Activated CD4-positive, alpha-beta T cell treated with anti-CD3 and anti-CD28 coated beads for 24 hours (primary cell): ENCODE measurements at regions not wholly inside any gene's neighbourhood (a gene's known extent, or its start where the extent isn't known, plus 50 kb on each side); places are given as distances from the start of the nearest gene placed in this dataset.

Source experiments
- DNase-seq, 2 donors: peaks; one replicate each; pipeline ENCODE4 v3.0.0-alpha.2; 2020; ENCODE audit warnings: low read depth in 2 of 2

DNA sequence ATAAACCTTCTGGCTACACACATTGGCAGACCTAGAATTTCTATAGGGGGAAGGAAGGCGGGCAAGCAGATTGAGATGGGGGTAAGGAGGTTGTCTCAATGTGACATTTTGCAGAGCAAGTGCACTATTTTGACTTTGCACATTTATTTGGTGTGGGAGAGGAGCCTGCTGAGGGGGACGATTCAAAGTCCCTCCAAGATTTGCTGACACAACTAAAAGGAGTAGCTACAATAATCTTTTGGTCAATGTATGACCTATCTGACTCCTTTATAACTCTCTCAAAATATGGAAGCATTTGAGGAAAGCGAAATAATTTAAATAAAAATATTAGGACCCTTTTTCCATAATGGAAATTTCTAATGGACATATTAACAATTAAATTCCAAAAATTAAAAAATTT, 274.9 kb upstream of the PPARGC1A start:
- DNase-seq, result no peak

DNA sequence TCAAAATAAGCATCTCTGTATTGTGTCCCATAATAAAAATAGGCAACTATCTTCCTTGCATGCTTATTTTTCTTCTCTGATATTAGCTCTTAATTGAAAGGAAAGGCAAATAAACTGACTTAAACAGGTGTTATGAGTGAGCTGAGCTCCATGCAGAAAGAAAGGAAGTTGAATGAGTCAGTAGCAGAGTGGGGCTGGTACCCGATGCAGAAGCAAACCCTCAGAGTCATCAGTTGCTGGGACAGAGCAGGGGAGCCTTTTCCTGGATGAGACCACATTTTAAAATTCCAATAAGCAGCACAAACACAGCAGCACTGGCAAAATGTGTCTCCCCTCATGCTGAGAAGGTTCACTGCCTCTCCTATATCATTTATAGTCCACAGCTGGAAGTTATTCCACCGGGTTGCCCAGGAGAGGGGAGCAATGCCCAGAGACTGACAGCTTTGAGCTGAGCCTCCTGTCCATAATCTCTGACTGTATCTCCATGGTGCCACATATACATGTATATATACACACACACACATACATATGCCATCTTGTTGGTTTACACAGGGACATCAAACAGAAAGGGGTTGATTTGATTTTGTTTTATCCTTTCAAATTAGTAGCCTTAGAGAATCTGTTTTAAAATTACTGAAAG, 274.3 kb upstream of the PPARGC1A start:
- DNase-seq, result no peak

DNA sequence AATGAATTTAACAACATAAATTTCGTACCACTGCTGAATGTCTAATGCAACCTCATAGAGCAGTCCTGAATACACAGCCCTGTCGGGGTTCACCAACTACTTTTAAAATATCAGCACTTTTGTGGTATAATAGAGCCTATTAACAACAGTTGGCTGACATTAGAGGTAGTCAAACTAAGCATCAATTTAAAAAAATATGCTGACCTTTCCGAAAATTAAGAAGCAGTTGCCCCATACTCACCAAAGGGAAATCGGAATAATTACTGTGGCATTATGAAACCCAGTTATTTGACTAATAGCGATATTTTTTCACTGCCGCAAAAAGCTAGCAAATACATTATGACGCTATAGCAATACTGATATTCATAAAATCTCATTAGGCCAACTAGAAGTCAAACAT, 273.5 kb upstream of the PPARGC1A start:
- no peak for DNase-seq

DNA sequence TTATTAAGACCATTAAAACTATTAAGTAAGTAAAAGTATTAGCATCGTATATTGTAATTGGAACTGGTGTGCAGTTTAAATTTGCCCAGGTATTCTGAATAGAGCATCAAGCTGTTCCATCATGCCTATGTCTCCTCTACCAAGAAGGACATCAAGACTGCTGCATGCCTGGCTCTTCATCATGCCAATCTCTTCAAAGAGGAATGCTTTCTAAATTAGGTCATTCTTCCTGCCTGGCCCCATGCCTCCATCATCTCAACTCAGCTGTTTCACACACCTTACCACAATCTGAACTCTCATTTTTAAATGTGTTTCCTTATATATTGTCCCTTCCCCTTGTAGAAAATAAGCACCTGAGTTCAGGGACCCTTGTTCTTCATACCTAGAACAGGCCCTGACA, 270.5 kb upstream of the PPARGC1A start:
- DNase-seq, result no peak

DNA sequence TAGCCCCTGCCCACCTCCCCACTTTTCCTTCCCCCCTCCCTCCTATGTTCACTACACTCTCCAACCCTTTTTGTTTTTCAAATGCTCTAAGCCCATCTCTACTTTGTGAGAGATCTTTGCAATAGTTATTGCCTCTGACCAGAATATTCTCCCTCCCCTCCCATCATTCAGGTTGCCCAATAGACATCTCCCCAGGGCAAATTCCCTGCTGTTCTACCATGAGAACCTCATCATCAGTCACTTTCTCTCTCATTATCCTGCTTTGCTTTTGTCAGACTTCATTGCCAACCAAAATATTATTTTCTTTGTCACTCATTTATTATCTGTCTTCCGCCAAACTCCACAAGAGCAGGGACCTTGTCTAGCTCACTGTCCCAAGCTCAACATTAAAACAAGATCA, 268.2 kb upstream of the PPARGC1A start:
- DNase-seq, result no peak

DNA sequence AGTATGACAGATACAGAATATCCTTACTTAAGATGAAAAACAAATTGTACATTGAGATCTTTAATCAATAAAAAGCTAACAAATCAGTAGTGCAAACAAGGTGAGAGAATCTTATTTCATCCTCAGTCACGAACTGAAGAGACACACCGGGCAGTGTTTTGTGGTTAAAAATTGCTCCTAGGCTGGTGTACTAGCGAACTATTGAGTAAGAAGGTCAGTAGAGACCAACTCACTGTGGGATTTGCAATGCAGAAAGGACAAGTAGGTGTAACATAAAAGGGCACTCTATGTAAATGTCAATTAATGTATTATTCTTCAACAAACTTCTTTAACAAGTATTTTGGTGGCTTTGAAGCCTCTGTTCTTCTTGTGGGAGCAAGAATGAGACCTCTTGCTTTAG, 260.2 kb upstream of the PPARGC1A start:
- no peak for DNase-seq

DNA sequence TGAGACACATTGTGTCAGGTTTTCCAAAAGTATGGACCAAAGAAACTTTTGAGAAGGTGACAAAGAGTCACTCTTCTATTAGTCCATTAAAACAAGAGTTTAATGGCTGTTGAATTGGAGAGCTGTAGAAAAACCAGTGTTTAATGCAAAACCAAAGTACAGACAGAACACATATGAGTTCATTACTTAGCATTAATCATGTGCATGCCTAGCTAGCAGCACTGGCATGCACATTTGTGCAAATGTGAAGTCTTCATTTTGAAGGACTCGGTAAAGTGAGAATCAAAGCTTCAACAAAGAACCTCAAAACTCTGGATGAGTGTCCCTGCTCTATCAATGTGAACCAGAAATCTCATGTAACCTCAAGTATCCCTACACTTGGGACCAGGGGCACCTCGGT, 256.3 kb upstream of the PPARGC1A start:
- DNase-seq, result no peak

DNA sequence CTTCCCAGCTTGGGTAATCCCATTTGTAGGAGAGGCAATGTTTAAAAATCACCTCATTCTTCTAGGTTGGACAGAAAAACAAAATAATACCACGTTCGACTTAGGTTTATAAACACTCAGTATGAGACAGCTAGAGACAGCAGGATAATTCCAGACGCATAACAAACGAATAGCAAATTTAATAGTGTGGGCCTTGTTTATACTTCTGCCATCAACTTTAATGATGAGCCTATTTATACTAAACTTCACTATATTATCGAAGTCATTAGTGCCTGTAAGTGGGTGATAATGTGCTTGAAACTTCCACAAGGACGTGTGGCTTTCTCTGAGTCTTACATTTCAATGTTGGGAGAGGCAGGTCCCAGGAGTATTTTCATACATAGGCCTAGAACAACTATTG, 255.7 kb upstream of the PPARGC1A start:
- no peak for DNase-seq

DNA sequence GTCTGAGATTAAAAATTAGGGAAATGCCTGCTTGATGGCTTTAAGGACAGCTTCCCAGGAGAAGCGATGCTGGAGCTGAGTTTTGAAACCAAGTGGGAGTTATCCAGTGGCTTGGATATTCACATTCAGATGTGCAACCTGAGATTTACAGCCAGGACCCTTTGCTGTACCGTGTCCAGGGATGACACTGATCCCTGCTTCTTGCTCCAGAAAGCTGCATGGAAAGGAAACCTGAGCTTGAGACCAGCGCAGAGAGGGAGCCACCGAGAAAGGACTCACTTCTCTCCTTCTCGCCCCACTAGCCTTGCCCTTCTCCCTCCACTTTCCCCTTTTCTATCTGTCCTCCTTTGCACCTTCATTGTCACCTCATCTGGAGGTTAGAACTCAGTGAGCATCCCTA, 254.5 kb upstream of the PPARGC1A start:
- no peak for DNase-seq

DNA sequence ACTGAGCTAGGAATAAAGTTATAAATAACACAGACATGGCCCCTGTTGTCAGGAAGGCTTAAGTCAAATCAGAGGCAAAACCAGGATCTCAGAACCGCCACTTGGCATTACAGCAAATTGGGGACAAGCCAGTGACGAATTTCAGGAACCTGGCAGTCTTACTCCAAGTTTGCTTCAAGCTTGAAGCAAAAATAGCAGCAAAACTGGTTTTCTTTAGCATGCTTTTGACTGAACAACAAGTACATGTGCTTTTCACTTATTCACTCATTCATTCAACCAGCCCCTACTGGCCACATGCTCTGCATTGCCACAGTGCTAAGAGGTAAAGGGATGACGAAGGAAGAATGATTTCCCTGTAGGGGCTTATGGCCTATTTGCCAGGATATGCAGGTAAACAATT, 253.9 kb upstream of the PPARGC1A start:
- no peak for DNase-seq

DNA sequence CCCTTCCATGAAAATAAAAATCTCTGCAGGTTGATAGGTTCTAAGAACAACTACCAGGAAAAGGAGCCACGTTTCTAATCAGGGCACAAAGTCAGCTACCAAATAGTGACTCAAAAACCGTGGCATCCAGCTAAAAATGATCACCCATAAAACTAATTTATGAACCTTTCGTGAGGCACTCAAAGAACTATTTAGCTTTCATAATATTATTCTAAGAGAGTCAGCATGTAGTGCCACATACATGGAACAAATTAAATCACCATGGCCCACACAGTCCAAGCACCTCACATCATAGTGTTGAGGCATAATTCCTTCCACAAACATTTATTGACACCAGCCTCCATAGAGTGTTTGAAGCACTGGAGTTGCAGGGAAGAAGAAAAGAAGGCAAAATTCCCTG, 252.0 kb upstream of the PPARGC1A start:
- DNase-seq, result no peak

DNA sequence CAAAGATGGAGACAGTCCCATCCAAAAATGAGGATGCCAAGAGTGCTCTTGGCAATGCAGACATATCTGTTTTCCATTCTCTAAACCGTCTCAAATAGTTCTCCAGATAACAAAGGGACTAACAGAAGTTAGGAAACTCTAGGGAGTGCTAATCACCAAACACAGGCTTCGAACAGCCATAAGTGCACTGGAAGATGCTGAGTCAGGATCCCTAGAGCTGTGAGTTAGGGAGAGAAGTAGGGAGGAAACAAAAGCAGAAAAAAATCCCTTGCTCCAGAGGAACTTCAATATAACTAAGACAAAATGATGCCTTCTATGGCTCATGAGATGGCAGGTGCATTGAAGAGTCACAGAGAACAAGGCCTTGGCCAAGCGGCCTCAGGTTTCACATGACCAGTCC, 251.0 kb upstream of the PPARGC1A start:
- no peak for DNase-seq

DNA sequence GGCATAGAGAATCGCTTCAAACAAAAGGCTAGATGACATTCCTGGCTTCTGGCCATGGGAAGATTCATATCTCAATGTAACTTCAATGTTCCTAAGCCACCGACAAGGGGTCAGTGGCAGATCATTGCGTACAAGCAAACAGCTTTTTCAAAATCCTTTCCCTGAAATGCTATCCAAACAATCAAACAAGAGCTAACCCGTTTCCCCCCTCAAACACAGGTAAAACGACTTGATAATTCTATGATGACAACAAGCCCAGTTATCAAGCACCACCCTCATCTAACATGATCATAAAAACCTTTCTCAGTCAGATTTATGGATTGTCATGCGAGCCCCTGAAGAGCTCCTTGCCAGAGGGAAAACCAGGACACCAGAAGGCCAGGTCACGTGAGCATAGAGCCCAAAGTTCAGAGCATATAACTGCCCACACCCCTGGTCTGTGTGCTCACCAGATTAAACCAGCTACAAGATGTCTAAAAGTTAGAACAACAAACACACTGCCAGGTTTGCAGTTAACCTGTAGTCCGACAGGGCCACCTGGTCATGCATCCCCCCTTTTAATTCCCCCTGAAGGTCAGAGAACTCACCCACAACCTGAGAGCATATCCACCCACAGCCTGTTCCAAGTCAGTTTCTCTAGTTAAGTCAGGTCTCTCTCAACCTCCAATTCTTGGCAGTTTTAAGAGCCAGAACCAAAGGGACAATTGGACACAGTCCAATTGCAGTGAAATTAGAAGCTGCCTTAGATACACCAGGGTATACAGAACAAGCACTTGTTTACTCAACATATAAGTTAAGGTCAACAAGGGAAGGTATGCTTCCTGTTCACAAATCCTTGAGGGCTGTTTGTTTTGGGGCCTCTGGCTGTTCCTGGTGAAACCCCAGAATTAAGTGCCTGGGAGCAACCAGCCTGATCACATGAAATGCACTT, 248.1 kb upstream of the PPARGC1A start:
- DNase-seq, result no peak

DNA sequence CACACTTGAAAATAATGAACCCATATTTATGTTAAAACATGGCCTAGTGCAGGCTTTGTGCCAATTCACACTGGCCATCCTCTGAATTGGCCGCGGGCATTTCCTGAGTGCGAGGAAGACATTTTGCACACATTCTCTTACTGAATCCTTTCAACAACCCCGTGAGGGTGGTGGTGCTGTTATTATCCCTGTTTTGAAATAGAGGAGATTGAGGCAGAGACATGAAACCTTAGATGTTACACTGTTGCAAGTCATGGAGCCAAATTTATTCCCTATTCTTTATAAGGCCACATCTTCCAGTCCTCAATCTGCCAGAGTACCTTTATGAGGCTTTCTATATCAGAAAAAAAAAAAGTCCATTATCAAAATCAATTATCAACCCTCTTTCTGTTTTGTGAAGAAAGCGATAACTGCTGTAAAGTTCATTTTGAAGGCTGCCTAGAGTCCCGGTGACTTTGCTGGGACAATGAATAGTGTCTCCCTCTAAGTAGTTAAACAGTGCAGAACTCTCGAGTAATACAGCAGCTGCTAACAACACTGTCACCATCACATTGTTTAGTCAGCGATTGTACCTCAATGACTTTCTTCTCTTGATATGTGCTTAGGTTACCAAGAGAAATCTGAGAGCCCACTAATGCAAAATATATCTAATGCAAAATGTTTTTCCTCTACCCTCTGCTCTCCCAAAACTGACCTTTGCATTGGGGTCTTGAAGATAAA, 242.3 kb upstream of the PPARGC1A start:
- no peak for DNase-seq

DNA sequence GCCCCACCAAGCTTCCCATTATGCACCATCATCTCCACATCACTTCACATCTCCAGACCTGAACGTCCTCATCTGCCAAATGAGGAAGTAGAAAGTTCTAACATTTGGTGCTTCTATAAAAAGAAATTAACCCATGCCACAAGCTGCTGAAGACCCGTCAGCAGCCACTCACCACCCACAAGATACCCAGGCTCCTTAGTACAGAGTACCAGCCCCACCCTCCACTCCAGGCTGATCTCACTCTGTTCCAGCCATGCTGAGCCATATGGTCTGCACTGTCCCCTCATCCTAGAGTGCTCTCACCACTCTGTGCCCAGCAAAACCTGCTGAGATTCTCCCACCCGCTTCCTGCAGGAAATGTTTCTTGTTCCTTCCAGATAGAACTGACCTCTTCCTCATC, 240.8 kb upstream of the PPARGC1A start:
- no peak for DNase-seq

DNA sequence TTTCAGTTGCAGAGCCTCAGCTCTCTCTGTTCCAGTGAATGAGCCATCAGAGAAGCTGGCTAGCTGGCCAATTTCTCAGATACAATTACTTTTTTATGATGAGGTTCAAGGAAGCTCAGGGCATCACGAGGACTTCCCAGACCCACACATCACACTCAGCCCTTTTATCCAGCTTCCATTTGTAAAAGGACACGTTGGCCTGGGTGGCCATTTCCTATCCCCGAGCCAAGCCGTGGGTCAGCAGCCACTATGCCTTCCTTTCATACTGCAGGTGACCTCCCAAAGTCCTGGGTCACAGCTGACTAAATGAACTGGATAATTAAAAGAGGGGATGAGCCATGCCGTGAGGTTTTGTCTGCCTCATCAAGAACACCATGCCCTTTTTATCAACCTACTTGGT, 236.9 kb upstream of the PPARGC1A start:
- no peak for DNase-seq

DNA sequence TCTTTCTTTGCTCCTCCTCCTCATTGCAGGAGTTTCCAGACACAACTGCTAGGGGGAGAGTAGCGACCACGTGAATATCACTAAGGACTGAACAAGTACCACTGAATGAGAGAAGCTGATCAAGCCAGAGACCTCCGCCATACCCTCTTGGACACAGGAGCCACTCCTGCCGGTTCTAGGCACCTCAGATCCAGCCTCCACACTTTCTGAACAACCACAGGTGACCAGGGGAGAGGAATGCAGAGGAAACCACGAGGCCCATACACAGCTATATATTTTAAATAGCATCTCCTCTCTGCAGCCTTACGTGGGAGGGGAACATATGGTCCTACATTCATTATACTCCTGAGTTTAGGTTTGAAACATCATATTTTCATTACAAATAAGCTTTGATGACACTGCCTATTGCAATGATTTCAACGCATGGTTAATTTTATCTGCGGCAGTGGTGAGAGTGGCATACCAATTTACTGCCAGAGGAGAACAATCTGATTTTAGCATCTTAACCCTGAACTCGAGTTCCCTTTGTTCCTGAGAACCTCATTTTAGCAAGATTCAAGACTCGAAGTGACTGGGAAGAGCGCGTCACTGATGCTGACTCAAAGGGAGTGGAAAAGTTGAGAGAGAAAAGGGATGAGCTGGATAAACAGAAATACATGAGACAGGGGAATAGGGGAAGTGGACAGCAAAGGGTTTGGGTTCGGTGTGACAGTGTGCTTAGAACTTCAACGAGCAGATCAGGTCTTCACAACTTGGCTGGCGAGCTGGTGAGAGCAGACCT, 231.7 kb upstream of the PPARGC1A start:
- no peak for DNase-seq

DNA sequence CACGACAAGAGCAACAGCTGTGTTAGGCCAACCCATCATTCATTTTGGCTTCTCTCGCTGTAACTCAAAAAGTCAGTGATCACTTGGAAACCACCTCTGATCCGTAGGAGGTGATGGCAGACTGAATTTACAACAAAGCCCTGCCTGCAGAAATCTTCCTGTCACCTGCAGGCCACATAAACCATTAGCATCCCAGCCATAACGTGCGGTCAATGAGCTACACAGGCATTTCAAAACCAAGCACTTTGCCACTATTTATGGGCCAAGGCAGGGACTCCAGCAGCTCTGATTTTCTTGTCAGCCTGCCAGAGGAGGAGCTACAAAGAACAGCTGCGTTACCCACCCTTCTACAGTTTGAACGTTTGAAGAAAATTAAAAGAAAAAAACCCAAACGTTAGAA, 228.1 kb upstream of the PPARGC1A start:
- no peak for DNase-seq

DNA sequence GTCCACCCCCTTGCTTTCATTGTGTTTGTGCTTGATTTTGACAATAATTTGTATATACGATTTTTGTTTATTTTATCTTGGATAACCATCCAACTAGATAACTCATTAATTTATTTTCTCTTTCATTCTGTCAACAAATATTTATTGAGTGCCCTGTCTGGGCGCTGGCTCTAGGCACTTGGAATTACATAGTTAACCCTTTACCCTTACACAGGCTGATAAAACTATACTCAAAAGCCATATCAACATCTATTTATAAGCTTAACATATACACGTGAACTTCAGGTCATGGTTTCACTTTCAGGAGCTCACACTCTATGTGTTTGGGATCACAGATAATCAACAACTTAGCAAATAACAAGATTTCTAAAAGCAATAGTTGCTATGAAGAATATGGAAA, 226.3 kb upstream of the PPARGC1A start:
- DNase-seq, result no peak

DNA sequence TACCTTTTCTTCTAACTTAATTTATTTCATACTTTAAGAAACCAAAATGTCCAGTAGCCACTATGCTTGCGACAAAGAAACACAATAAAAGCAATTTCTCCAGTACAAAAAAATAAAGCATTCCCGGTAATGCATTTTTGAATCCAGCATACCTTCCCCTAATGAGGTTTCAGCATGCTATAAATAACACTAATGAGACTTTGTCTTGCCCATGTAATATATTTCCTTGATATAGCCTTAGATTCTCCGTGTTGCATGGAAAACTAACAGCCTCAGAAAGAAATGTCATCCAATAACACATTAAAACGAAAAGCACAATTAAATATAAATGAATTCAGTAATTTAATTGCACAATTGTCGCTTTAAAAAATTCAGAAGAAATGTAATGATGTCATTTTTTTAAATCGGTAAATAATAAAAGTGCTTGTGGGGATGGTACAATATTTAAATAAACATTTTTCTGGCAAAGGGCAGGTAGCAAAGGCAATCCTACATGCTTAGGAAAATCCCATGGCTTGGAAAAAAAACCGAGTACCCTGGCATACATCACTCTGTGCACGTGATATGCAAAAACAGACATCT, 225.2 kb upstream of the PPARGC1A start:
- DNase-seq, result no peak

DNA sequence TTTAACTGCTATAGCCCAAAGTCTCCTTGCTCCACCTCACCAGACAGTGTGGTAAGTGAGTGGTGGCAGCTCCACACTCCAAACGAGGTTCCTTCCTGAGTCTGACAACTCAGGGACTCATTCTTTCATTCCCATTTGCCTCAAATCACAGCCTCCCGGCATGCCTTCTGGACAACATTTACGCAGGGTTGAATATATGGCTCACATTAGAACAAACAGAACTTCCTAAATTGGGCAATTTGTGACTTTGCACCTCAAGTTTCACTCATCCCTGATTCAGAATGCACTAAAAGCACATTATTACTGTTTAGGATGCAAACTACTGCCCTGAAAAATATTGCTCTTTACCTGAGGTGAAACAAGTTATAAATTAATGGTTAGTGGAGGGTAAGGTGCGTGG, 224.6 kb upstream of the PPARGC1A start:
- DNase-seq, result no peak

DNA sequence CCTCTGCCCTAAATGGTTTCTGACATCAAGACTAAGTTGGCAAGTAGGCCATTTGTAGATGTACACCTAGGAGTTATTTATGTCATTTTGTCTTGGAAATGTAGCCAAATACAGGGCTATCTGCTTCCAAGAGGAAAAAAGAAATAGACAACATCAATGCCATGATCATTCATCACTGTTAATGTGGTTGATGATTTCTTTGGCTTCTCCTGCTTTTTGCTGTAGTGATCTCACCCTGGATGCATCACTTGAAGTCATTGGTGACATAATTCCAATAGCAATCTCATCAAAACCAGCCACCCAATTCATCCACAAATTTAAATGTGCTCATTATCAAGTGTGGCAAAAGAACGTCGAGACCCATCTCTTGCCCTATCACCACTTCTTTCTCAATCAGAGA, 222.6 kb upstream of the PPARGC1A start:
- DNase-seq, result no peak
